Body of pancreas (tissue), 4 donors: ENCODE measurements at regions not wholly inside any gene's neighbourhood (a gene's known extent, or its start where the extent isn't known, plus 50 kb on each side); places are given as distances from the start of the nearest gene placed in this dataset.

Source experiments
- ATAC-seq: fragments of 150-250 bp; one replicate; pipeline ENCODE4 v1.9.1; 2016
- DNase-seq, 4 donors: peaks; one replicate each; pipeline ENCODE4 v3.0.0-alpha.2; 2019
- H3K27ac ChIP-seq, 4 donors: fragments of 200-600 bp; sonication (generic); 1 replicate in 3 of 4; 2 replicates in 1 of 4; pipeline versions ENCODE4 v1.5.1 to v1.6.1; 2016 to 2019; ENCODE audit warnings: mild to moderate bottlenecking in 1 of 4, mixed read lengths in 1 of 4, moderate library complexity in 1 of 4
- H3K27me3 ChIP-seq, 2 donors: fragments of 200-600 bp; sonication (generic); one replicate each; pipeline ENCODE4 v1.6.0; 2016; ENCODE audit warnings: mild to moderate bottlenecking in 1 of 2
- H3K36me3 ChIP-seq, 2 donors: fragments of 200-600 bp; sonication (generic); replicated peaks in 1 of 2; 2 replicates each; pipeline ENCODE4 v1.5.1; 2016; ENCODE audit warnings: low read depth in 2 of 2; ENCODE audit not compliant: insufficient read depth in 1 of 2
- H3K4me1 ChIP-seq: fragments of 200-600 bp; sonication (generic); one replicate; pipeline ENCODE4 v1.6.0; 2016
- H3K4me3 ChIP-seq, 2 donors: fragments of 200-600 bp; sonication (generic); 1 replicate in 1 of 2; 2 replicates in 1 of 2; pipeline ENCODE4 v1.5.1; 2016 to 2019
- H3K9me3 ChIP-seq, 3 donors: fragments of 200-600 bp; sonication (generic); 1 replicate in 2 of 3; 2 replicates in 1 of 3; pipeline ENCODE4 v1.5.1; 2016
- POLR2A ChIP-seq, 3 donors: fragments of 450-650 bp; IDR thresholded peaks; one replicate each; pipeline ENCODE4 v1.6.1; 2016; ENCODE audit warnings: antibody characterized with exemption in 3 of 3, mild to moderate bottlenecking in 2 of 3
- WGBS, 2 donors: methylation state at CpG; one replicate each; pipeline ENCODE4 v1.1.5; 2017; 5-methylcytosine and 5-hydroxymethylcytosine counted together
- intact Hi-C: fragments of 100-400 bp; cut with DNase I; formaldehyde crosslinking; loops from one replicate; pipeline ENCODE4 v1.15.1; 2023
- TF ChIP-seq, protein P1 (sequence below), 7 experiments: fragments of 450-650 bp in 4 of 7; fragments of 200-600 bp in 3 of 7; sonication (generic) in 3 of 7; IDR thresholded peaks; one replicate each; pipeline ENCODE4 v1.5.1; 2016 to 2019; ENCODE audit warnings: antibody characterized with exemption in 7 of 7

GRCh38 chr2:18788592-18788991 lies 199.2 kb upstream of the NT5C1B start:
- ATAC-seq (peak; percentile 64), DNase-seq (peak; percentile 20 to 55 (median 44))
- TF ChIP-seq POLR2A (IDR thresholded peaks at IDR 0.05): no peak
- TF ChIP-seq, protein P1, sequence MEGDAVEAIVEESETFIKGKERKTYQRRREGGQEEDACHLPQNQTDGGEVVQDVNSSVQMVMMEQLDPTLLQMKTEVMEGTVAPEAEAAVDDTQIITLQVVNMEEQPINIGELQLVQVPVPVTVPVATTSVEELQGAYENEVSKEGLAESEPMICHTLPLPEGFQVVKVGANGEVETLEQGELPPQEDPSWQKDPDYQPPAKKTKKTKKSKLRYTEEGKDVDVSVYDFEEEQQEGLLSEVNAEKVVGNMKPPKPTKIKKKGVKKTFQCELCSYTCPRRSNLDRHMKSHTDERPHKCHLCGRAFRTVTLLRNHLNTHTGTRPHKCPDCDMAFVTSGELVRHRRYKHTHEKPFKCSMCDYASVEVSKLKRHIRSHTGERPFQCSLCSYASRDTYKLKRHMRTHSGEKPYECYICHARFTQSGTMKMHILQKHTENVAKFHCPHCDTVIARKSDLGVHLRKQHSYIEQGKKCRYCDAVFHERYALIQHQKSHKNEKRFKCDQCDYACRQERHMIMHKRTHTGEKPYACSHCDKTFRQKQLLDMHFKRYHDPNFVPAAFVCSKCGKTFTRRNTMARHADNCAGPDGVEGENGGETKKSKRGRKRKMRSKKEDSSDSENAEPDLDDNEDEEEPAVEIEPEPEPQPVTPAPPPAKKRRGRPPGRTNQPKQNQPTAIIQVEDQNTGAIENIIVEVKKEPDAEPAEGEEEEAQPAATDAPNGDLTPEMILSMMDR (IDR thresholded peaks at IDR 0.05): no peak
- 49 to 74% methylated on average over 5 of the region's 5 CpGs for WGBS, 2 donors
- no peaks in the 10 kb centered on the region for H3K9me3 ChIP-seq
- H3K4me3 ChIP-seq: no peak overlapping the region
- peak overlapping the region in 2 of 4 donors; percentile 19 to 25 for H3K27ac ChIP-seq
- no peaks in the 10 kb centered on the region for H3K27me3 ChIP-seq
- intact Hi-C loops: no loop called here
- H3K4me1 ChIP-seq: peaks cover 6% of the 10 kb centered on the region
- no peaks in the 10 kb centered on the region for H3K36me3 ChIP-seq

DNA sequence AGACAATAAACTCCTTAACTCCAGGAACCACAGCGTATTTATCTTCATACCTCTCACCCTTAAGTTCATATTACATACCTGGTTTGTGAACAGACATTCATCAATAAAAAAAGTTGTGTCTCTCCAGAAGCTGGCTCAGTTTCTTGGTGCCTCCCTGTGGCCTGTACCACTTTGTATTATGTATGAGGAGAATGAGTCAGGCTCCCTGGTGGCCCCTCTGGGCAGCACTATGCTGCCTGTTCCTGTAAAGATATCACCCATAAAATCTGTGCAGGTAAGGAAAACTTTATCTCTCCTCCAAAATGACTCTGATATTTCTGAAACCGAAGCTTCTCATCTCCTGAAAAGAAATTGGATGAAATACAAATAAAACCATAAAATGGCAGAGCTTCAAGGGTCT lies 198.4 kb upstream of the NT5C1B start:
- Histone ChIP-seq H3K36me3 (no peaks in the 10 kb centered on the region), H3K27me3 (no peaks in the 10 kb centered on the region), H3K4me3 (no peak overlapping the region), H3K9me3 (no peaks in the 10 kb centered on the region), H3K4me1 (peaks cover 6% of the 10 kb centered on the region), H3K27ac (no peak overlapping the region)
- TF ChIP-seq, protein P1 (IDR thresholded peaks at IDR 0.05): no peak
- no peak for TF ChIP-seq POLR2A (IDR thresholded peaks at IDR 0.05)
- 89% methylated on average over 2 of the region's 2 CpGs for WGBS, 2 donors
- intact Hi-C loops: no loop called here
- DNase-seq (no peak), ATAC-seq (no peak)

GRCh38 chr2:18784245-18784644 lies 194.9 kb upstream of the NT5C1B start:
- no peak overlapping the region for H3K27ac ChIP-seq
- DNase-seq (no peak), ATAC-seq (no peak)
- H3K4me3 ChIP-seq: no peak overlapping the region
- 93 to 95% methylated on average over 2 of the region's 2 CpGs for WGBS, 2 donors
- intact Hi-C loops: no loop called here
- H3K9me3 ChIP-seq: no peaks in the 10 kb centered on the region
- no peaks in the 10 kb centered on the region for H3K27me3 ChIP-seq
- H3K36me3 ChIP-seq: no peaks in the 10 kb centered on the region
- TF ChIP-seq POLR2A (IDR thresholded peaks at IDR 0.05): no peak
- TF ChIP-seq, protein P1 (IDR thresholded peaks at IDR 0.05): no peak
- H3K4me1 ChIP-seq: no peaks in the 10 kb centered on the region

DNA sequence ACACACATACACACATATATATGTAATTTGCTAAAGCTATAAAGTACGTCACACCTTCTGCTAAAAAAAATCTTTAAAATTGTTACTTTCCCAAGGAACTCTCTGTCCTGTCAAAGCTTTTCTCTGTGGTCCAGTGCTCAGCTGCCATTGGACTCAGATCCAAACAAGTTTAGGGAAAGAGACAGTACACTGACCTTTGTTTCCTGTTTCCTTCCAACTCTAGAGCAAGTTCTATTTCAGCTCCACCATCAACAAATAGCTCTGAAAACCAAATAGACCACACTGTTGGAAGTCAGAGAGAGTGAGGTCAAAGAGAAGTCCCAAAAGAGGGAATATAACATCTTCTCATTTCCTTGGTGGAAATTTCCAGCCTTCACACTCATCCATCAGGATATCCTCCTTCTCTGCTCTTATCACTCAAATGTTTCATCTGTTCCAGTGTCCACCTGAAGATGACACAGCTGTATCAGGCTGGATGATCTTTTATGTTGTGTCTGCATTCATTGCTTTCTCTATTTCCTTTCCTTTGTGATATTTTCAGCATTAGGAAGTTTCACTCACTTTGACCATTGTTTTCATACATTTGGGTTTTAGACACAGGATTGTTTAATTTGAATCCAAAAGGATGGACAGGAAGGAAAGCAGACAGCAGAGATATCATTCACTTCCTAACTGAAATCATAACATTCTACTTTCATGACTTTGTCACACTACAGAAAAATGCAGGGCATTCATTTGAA lies 192.3 kb upstream of the NT5C1B start:
- Histone ChIP-seq H3K9me3 (no peaks in the 10 kb centered on the region), H3K4me1 (no peaks in the 10 kb centered on the region), H3K4me3 (no peak overlapping the region), H3K27ac (no peak overlapping the region), H3K27me3 (no peaks in the 10 kb centered on the region), H3K36me3 (no peaks in the 10 kb centered on the region)
- intact Hi-C loops: no loop called here
- ATAC-seq (no peak), DNase-seq (no peak)
- WGBS, 2 donors: 85 to 89% methylated on average over 1 of the region's 1 CpG
- TF ChIP-seq, protein P1 (IDR thresholded peaks at IDR 0.05): no peak
- TF ChIP-seq POLR2A (IDR thresholded peaks at IDR 0.05): no peak

DNA sequence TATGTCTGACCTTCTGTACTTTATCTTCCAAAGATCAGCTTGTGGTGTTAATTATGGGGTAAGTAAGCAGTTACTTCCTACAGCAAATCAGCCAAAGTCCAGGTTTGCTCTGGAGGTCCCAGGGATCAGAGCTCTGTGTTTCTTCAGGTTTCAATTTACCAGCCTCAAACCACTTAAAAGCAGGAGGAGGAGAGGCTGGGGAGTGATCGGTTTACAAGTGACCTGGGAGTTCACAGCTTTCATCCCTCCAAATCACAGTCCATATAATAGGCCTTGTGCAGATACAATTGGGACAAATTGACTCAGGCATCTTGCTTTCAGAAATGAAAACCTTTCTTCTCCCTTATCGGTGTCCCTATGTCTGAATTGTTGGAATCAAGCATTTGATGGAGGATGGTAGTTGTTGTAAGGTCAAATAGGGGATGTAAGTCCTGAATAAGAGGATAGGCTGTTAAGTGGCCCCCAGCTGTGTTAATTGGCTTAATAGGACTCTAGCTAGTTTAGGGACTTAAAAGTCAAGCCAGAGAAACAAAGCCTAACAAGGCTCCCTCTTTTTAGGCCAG lies 188.0 kb upstream of the NT5C1B start:
- 61 to 77% methylated on average over 2 of the region's 2 CpGs for WGBS, 2 donors
- ATAC-seq: no peak

More for the DNA sequence above, 188.0 kb upstream of the NT5C1B start:
- no peak overlapping the region for H3K27ac ChIP-seq
- H3K4me1 ChIP-seq: no peaks in the 10 kb centered on the region
- no peaks in the 10 kb centered on the region for H3K36me3 ChIP-seq
- H3K27me3 ChIP-seq: no peaks in the 10 kb centered on the region
- no peaks in the 10 kb centered on the region for H3K9me3 ChIP-seq
- no peak overlapping the region for H3K4me3 ChIP-seq
- DNase-seq: no peak
- intact Hi-C loops: no loop called here
- TF ChIP-seq POLR2A (IDR thresholded peaks at IDR 0.05): no peak
- TF ChIP-seq, protein P1 (IDR thresholded peaks at IDR 0.05): no peak
